Activated CD8-positive, alpha-beta T cell treated with anti-CD3 and anti-CD28 coated beads for 36 hours (primary cell): ENCODE measurements at regions not wholly inside any gene's neighbourhood (a gene's known extent, or its start where the extent isn't known, plus 50 kb on each side); places are given as distances from the start of the nearest gene placed in this dataset.

ENCODE experiments used
- ATAC-seq: fragments of 200-7000 bp; cut with Tn5 transposase; one replicate; pipeline ENCODE4 v1.10.0; 2021; ENCODE audit warnings: mild to moderate bottlenecking, moderate library complexity
- CTCF ChIA-PET: fragments of 350-600 bp; sonication (Branson Sonifier 250); formaldehyde crosslinking; loops from one replicate; lab custom pipeline; 2021; ENCODE audit warnings: antibody characterized with exemption; lab: Charles Lee
- POLR2A ChIA-PET: fragments of 350-600 bp; sonication (Branson Sonifier 250); formaldehyde crosslinking; loops from one replicate; lab custom pipeline; 2021; ENCODE audit warnings: antibody characterized with exemption; lab: Charles Lee
- DNase-seq: peaks from one replicate; pipeline ENCODE4 v3.0.0-alpha.2; 2020
- H3K27ac Mint-ChIP-seq: one replicate; pipeline ENCODE4 v1.8.0; 2021; ENCODE audit warnings: mild to moderate bottlenecking, mixed read lengths
- H3K27me3 Mint-ChIP-seq: one replicate; pipeline ENCODE4 v1.8.0; 2021; ENCODE audit warnings: mixed read lengths
- H3K36me3 Mint-ChIP-seq: one replicate; pipeline ENCODE4 v1.8.0; 2021; ENCODE audit warnings: low read depth, mixed read lengths
- H3K4me1 Mint-ChIP-seq: one replicate; pipeline ENCODE4 v1.8.0; 2021; ENCODE audit warnings: low read depth, mixed read lengths
- H3K4me3 Mint-ChIP-seq: one replicate; pipeline ENCODE4 v1.8.0; 2021; ENCODE audit warnings: mild to moderate bottlenecking, moderate library complexity, mixed read lengths
- H3K9me3 Mint-ChIP-seq: one replicate; pipeline ENCODE4 v1.8.0; 2021; ENCODE audit warnings: mixed read lengths
- intact Hi-C: fragments of 100-400 bp; cut with micrococcal nuclease; formaldehyde crosslinking; loops from one replicate; pipeline ENCODE4 v1.10.0; 2022
- TF ChIP-seq, protein P1 (sequence below): fragments of 200-600 bp; IDR thresholded peaks from one replicate; pipeline ENCODE4 v1.8.0; 2022; ENCODE audit warnings: antibody characterized with exemption, mild to moderate bottlenecking

- TF ChIP-seq, protein P1, sequence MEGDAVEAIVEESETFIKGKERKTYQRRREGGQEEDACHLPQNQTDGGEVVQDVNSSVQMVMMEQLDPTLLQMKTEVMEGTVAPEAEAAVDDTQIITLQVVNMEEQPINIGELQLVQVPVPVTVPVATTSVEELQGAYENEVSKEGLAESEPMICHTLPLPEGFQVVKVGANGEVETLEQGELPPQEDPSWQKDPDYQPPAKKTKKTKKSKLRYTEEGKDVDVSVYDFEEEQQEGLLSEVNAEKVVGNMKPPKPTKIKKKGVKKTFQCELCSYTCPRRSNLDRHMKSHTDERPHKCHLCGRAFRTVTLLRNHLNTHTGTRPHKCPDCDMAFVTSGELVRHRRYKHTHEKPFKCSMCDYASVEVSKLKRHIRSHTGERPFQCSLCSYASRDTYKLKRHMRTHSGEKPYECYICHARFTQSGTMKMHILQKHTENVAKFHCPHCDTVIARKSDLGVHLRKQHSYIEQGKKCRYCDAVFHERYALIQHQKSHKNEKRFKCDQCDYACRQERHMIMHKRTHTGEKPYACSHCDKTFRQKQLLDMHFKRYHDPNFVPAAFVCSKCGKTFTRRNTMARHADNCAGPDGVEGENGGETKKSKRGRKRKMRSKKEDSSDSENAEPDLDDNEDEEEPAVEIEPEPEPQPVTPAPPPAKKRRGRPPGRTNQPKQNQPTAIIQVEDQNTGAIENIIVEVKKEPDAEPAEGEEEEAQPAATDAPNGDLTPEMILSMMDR, result no peak
- Mint-ChIP-seq H3K9me3 (peaks cover 1% of the 10 kb centered on the region), H3K27ac (no peak overlapping the region), H3K36me3 (no peaks in the 10 kb centered on the region), H3K27me3 (no peaks in the 10 kb centered on the region), H3K4me1 (no peaks in the 10 kb centered on the region), H3K4me3 (no peak overlapping the region)
- intact Hi-C loops, result no loop called here
- ATAC-seq, result no peak
- CTCF ChIA-PET, result interaction anchor here (1.7 kb wide), 1 partner anchor 18 kb away, joined by 3 read pairs; no protein-coding TSS in a partner anchor
- POLR2A ChIA-PET, result no interaction called here
- DNase-seq, result no peak
Measured at GRCh38 chr2:122433123-122433754, 677.8 kb downstream of the TSN start.

- no peak for DNase-seq
- Mint-ChIP-seq H3K27ac (no peak overlapping the region), H3K9me3 (peaks cover 5% of the 10 kb centered on the region), H3K27me3 (no peaks in the 10 kb centered on the region), H3K36me3 (no peaks in the 10 kb centered on the region), H3K4me3 (no peak overlapping the region), H3K4me1 (no peaks in the 10 kb centered on the region)
- CTCF ChIA-PET, result no interaction called here
- POLR2A ChIA-PET, result no interaction called here
- no peak for ATAC-seq
- TF ChIP-seq, protein P1, result no peak
- intact Hi-C loops, result no loop called here
Measured at GRCh38 chr2:122445003-122445402, 689.6 kb downstream of the TSN start.

GRCh38 chr2:122446761-122447160 lies 691.3 kb downstream of the TSN start:
- ATAC-seq (no peak), DNase-seq (no peak)
- Mint-ChIP-seq H3K27me3 (no peaks in the 10 kb centered on the region), H3K9me3 (peaks cover 9% of the 10 kb centered on the region), H3K4me1 (no peaks in the 10 kb centered on the region), H3K4me3 (no peak overlapping the region), H3K27ac (no peak overlapping the region), H3K36me3 (no peaks in the 10 kb centered on the region)
- TF ChIP-seq, protein P1, result no peak
- intact Hi-C loops, result no loop called here
- ChIA-PET POLR2A (no interaction called here), CTCF (no interaction called here)

GRCh38 chr2:122447237-122447636 lies 691.8 kb downstream of the TSN start:
- no peaks in the 10 kb centered on the region for H3K27me3 Mint-ChIP-seq
- CTCF ChIA-PET, result no interaction called here
- H3K27ac Mint-ChIP-seq, result no peak overlapping the region
- DNase-seq, result no peak
- intact Hi-C loops, result no loop called here
- H3K36me3 Mint-ChIP-seq, result no peaks in the 10 kb centered on the region
- H3K4me1 Mint-ChIP-seq, result no peaks in the 10 kb centered on the region
- peaks cover 9% of the 10 kb centered on the region for H3K9me3 Mint-ChIP-seq
- TF ChIP-seq, protein P1, result no peak
- ATAC-seq, result no peak
- POLR2A ChIA-PET, result no interaction called here
- H3K4me3 Mint-ChIP-seq, result no peak overlapping the region

DNA sequence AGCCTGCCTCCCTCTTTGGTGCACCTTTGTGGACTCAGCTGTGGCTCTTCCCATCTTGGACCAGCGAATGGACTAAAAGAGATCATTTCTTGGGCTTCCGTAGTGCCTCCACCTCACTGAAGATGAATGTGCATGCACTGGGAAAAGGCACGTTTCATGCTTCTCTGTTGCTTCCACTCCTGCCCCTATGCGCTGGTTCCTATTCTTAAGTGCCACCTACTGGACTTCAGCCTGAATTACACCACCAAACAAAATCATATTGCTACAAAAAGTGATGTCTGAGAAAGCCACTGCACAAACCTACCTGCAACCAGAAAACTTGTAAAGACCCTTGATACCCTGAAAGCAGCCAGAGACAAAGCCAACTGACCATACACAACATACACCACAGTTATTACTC lies 695.6 kb downstream of the TSN start:
- H3K4me3 Mint-ChIP-seq, result no peak overlapping the region
- CTCF ChIA-PET, result interaction anchor here (0.7 kb wide), 1 partner anchor 640 kb away, joined by 3 read pairs; no protein-coding TSS in a partner anchor
- TF ChIP-seq, protein P1, result peak; percentile 25
- no peaks in the 10 kb centered on the region for H3K27me3 Mint-ChIP-seq
- ATAC-seq, result no peak
- no peaks in the 10 kb centered on the region for H3K4me1 Mint-ChIP-seq
- intact Hi-C loops, result loop anchor here (10.0 kb wide), 1 partner anchor 476 kb away; no protein-coding TSS in a partner anchor
- no peak overlapping the region for H3K27ac Mint-ChIP-seq
- POLR2A ChIA-PET, result no interaction called here
- peaks cover 16% of the 10 kb centered on the region for H3K9me3 Mint-ChIP-seq
- no peak for DNase-seq
- no peaks in the 10 kb centered on the region for H3K36me3 Mint-ChIP-seq
